GM12878 (cell line): ENCODE measurements at regions not wholly inside any gene's neighbourhood (a gene's known extent, or its start where the extent isn't known, plus 50 kb on each side); places are given as distances from the start of the nearest gene placed in this dataset.
"Not testable (repeated sequence)": the region's sequence is repeated elsewhere in the genome, so short reads cannot be mapped to it uniquely, and the experiment has no call there.

Experiments
- ATAC-seq: fragments of 200-7000 bp; cut with Tn5 transposase; 3 replicates; pipeline ENCODE4 v1.9.1; 2020; ENCODE audit warnings: mild to moderate bottlenecking, moderate library complexity
- BruUV-seq: library from RNA; stranded (reverse); fragments of 400-500 nt; replicated peaks from 2 replicates; lab custom pipeline; 2021; lab: Mats Ljungman, UMichigan
- CTCF ChIA-PET: fragments of 300-600 bp; sonication (Branson Sonifier 250); formaldehyde crosslinking; extraction: SDS; loops from one replicate; lab custom pipeline; 2021; ENCODE audit warnings: inconsistent platforms; lab: Yijun Ruan, JAX
- POLR2A ChIA-PET: fragments of 350-600 bp; formaldehyde crosslinking; extraction: SDS; loops from one replicate; lab custom pipeline; 2021; ENCODE audit warnings: inconsistent platforms; lab: Charles Lee
- RAD21 ChIA-PET: fragments of 300-600 bp; sonication (Branson Sonifier 250); formaldehyde crosslinking; loops from one replicate; lab custom pipeline; 2023; ENCODE audit warnings: antibody characterized with exemption; ENCODE audit not compliant: unreplicated experiment; lab: Charles Lee
- SMC1A ChIA-PET: fragments of 300-600 bp; sonication (Branson Sonifier 250); formaldehyde crosslinking; loops from one replicate; lab custom pipeline; 2023; ENCODE audit not compliant: unreplicated experiment, uncharacterized antibody; lab: Charles Lee
- DNase-seq: peaks from one replicate; pipeline ENCODE4 v3.0.0-alpha.2; 2011; ENCODE audit warnings: low read depth, low spot score
- FAIRE-seq: peaks from 3 replicates; lab custom pipeline; 2011; peaks lifted over from hg19 to GRCh38; lab: Jason Lieb, UNC
- H2AFZ ChIP-seq: 2 replicates; pipeline ENCODE4 v1.6.0; 2011; ENCODE audit warnings: low read depth, low read length, control low read depth; ENCODE audit not compliant: control insufficient read depth
- H3K27ac ChIP-seq: 2 replicates; pipeline ENCODE4 v1.5.1; 2011; ENCODE audit warnings: control low read depth; ENCODE audit not compliant: control insufficient read depth, insufficient read depth
- H3K27me3 ChIP-seq, 2 experiments: replicated peaks in 1 of 2; 2 replicates each; pipeline versions ENCODE4 v1.6.0 to v1.6.1; 2011; ENCODE audit warnings: low read length in 1 of 2; ENCODE audit not compliant: control insufficient read depth in 2 of 2, insufficient read depth in 2 of 2
- H3K36me3 ChIP-seq, 2 experiments: 2 replicates each; pipeline ENCODE4 v1.5.1; 2011; ENCODE audit warnings: low read length in 1 of 2; ENCODE audit not compliant: control insufficient read depth in 2 of 2, insufficient read depth in 2 of 2
- H3K4me1 ChIP-seq: 2 replicates; pipeline ENCODE4 v1.6.1; 2011; ENCODE audit warnings: mild to moderate bottlenecking, low read length, moderate library complexity, mixed read lengths; ENCODE audit not compliant: control insufficient read depth, insufficient read depth
- H3K4me2 ChIP-seq: 2 replicates; pipeline ENCODE4 v1.6.0; 2011; ENCODE audit warnings: control low read depth; ENCODE audit not compliant: control insufficient read depth, insufficient read depth
- H3K4me3 ChIP-seq: fragments of 200-600 bp; sonication (generic); 2 replicates; pipeline ENCODE4 v1.5.1; 2016
- H3K79me2 ChIP-seq: 2 replicates; pipeline ENCODE4 v1.6.0; 2011; ENCODE audit warnings: low read length; ENCODE audit not compliant: control insufficient read depth, insufficient read depth
- H3K9ac ChIP-seq: 2 replicates; pipeline ENCODE4 v1.8.0; 2011; ENCODE audit warnings: low read length, control low read depth, mixed read lengths; ENCODE audit not compliant: control insufficient read depth, insufficient read depth
- H3K9me3 ChIP-seq: replicated peaks from 3 replicates; pipeline ENCODE4 v1.5.1; 2011; ENCODE audit warnings: mild to moderate bottlenecking, low read length; ENCODE audit not compliant: control insufficient read depth, insufficient read depth
- H4K20me1 ChIP-seq: 2 replicates; pipeline ENCODE4 v1.6.0; 2011; ENCODE audit not compliant: control insufficient read depth, insufficient read depth
- WGBS: methylation state at CpG from one replicate; pipeline ENCODE4 v1.1.6; 2016; ENCODE audit warnings: low lambda C conversion rate; ENCODE audit not compliant: insufficient replicate concordance, insufficient coverage; ENCODE audit errors: missing lambda C conversion rate; 5-methylcytosine and 5-hydroxymethylcytosine counted together
- in situ Hi-C: fragments of 300-500 bp; cut with MboI; formaldehyde crosslinking; loops from 9 replicates; pipeline ENCODE4 v1.14.3; 2018; ENCODE audit warnings: mixed read lengths
- intact Hi-C: fragments of 100-400 bp; cut with micrococcal nuclease; formaldehyde crosslinking; loops from one replicate; pipeline ENCODE4 v1.14.2; 2022; ENCODE audit not compliant: unreplicated experiment

DNA sequence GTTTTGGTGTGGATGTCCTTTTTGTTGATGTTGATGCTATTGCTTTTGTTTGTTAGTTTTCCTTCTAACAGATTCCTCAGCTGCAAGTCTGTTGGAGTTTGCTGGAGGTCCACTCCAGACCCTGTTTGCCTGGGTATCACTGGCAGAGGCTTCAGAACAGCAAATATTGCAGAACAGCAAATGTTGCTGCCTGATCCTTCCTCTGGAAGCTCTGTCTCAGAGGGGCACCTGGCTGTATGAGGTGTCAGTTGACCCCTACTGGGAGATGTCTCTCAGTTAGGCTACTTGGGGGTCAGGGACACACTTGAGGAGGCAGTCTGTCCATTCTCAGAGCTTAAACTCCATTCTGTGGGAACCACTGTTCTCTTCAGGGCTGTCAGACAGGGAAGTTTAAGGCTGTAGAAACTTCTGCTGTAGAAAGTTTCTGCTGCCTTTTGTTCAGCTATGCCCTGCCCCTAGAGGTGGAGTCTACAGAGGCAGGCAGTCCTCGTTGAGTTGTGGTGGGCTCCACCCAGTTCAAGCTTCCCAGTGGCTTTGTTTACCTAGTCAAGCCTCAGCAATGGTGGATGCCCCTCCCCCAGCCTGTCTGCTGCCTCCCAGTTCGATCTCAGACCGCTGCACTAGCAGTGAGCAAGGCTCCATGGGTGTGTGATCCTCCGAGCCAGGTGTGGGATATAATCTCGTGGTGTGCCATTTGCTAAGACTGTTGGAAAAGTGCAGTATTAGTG lies 166.4 kb upstream of the TPTE start:
- H3K4me1 ChIP-seq, SMC1A ChIA-PET, H3K4me3 ChIP-seq, H3K27me3 ChIP-seq, H3K9ac ChIP-seq, H3K27ac ChIP-seq, RAD21 ChIA-PET, FAIRE-seq, DNase-seq, BruUV-seq, ATAC-seq, POLR2A ChIA-PET, in situ Hi-C loops, H4K20me1 ChIP-seq, H3K4me2 ChIP-seq, H3K36me3 ChIP-seq, intact Hi-C loops, CTCF ChIA-PET, H2AFZ ChIP-seq, H3K79me2 ChIP-seq, H3K9me3 ChIP-seq: not testable (repeated sequence)
- WGBS: 2% methylated on average over 5 of the region's 5 CpGs

DNA sequence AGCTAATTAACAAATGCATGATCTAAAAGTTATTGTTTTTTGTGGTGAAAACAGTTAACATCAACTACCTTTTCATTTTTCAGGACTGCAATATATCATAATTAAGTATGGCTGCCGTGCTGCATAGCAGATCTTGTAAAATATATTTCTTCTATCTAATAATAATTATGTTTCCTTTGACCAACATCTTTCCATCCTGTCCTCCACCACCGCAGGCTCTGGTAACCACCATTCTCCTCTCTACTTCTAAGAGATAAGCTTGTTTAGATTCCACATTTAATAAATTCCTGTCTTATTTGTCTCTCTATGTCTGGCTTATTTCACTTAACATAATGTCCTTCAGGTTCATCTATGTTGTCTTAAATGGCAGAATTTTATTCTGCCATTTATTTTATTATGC lies 162.3 kb upstream of the TPTE start:
- WGBS: 32% methylated on average over 2 of the region's 2 CpGs
- intact Hi-C loops, FAIRE-seq, H2AFZ ChIP-seq, H3K36me3 ChIP-seq, SMC1A ChIA-PET, H3K9ac ChIP-seq, H3K4me1 ChIP-seq, BruUV-seq, H3K4me3 ChIP-seq, CTCF ChIA-PET, H4K20me1 ChIP-seq, RAD21 ChIA-PET, H3K27ac ChIP-seq, H3K9me3 ChIP-seq, POLR2A ChIA-PET, H3K4me2 ChIP-seq, ATAC-seq, in situ Hi-C loops, H3K79me2 ChIP-seq, DNase-seq, H3K27me3 ChIP-seq: not testable (repeated sequence)

DNA sequence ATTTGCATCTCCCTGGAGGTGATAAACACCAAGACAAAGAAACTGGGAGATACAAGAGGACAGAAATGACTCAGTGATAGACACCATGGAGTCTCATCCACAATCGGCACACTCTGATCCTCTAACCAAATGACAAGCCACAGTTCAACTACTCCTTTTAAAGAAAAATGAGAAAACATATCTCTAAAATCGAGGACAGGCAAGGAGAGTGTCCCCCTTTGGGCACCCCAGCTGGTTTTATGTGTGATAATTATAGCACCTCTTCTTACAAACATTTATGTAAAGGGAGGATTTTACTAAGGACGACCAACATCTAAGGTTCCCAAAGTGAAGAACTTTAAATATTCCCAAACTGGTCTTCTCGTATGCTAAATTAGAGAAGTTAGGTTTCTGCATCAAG lies 161.5 kb upstream of the TPTE start:
- H3K4me3 ChIP-seq, SMC1A ChIA-PET, H3K36me3 ChIP-seq, H3K79me2 ChIP-seq, RAD21 ChIA-PET, POLR2A ChIA-PET, H3K9me3 ChIP-seq, H3K9ac ChIP-seq, CTCF ChIA-PET, H2AFZ ChIP-seq, FAIRE-seq, in situ Hi-C loops, H3K4me1 ChIP-seq, H3K4me2 ChIP-seq, H3K27ac ChIP-seq, H3K27me3 ChIP-seq, ATAC-seq, DNase-seq, intact Hi-C loops, BruUV-seq, H4K20me1 ChIP-seq: not testable (repeated sequence)
- 15% methylated on average over 4 of the region's 4 CpGs for WGBS

DNA sequence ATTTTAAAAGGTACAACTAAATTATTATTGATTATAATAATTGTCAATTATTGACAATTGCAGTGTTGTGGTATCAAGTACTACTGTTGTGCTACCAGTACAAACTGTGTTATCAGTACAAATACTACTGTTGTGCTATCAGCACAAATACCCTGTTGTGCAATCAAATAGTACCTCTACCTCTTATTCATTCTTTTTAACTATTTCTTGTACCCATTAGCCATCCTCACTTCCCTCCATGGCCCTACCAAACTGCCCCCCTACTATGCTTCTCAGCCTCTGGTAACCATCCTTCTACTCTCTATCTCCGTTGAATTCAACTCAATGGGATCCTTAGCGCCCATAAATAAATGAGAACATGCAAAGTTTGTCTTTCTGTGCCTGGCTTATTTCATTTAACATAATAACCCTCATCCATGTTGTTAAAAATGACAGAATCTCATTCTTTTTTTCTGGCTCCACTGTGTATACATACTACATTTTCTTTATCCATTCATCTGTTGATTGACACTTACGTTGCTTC lies 160.1 kb upstream of the TPTE start:
- DNase-seq, intact Hi-C loops, H3K9ac ChIP-seq, BruUV-seq, H3K4me1 ChIP-seq, H3K79me2 ChIP-seq, CTCF ChIA-PET, ATAC-seq, H3K27ac ChIP-seq, H3K4me3 ChIP-seq, FAIRE-seq, H3K4me2 ChIP-seq, H4K20me1 ChIP-seq, H3K36me3 ChIP-seq, H3K9me3 ChIP-seq, H3K27me3 ChIP-seq, POLR2A ChIA-PET, SMC1A ChIA-PET, RAD21 ChIA-PET, H2AFZ ChIP-seq, in situ Hi-C loops: not testable (repeated sequence)
- under 1% methylated on average over 2 of the region's 3 CpGs for WGBS
